GM21786 (cell line): ENCODE measurements at regions not wholly inside any gene's neighbourhood (a gene's known extent, or its start where the extent isn't known, plus 50 kb on each side); places are given as distances from the start of the nearest gene placed in this dataset.

Source experiments
- ATAC-seq: cut with Tn5 transposase; IDR thresholded peaks from one replicate; pipeline ENCODE4 v1.9.1; 2021; ENCODE audit not compliant: unreplicated experiment

DNA sequence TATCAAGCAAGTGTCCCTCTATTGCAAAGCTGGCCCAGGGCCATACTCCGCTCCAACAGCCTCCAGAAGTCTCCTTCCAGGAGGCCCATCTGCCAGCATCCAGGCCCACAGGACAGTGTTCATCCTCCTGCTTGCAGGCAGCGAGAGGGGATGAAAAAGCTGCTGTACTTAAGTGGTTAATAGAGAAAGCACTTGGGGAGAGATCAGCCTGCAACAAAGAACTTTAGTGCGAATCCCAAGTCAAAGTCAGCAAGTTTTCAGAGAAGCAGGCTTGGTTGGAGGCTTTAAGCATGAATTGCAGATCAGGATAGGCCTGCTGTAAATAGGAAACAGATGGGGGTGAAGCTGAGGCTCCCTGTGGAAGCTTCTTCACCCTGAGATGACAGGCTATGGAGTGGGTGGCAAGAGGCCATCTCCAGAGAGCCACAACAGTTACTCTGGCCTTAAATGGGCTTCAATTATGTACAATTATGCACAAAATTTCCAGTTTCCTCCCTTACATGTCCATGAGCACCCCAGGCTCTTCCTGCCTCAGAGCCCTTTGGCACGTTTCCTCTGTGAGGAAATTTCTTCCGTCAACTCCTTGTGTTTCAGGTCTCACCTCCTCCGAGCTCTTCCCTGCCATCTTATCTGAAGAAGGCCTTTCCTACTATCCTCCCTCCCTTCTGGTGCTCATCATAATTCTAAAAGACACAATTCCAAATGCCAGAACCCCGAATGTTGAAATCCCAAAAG, 98.0 kb upstream of the NR3C1 start:
- no peak for ATAC-seq

DNA sequence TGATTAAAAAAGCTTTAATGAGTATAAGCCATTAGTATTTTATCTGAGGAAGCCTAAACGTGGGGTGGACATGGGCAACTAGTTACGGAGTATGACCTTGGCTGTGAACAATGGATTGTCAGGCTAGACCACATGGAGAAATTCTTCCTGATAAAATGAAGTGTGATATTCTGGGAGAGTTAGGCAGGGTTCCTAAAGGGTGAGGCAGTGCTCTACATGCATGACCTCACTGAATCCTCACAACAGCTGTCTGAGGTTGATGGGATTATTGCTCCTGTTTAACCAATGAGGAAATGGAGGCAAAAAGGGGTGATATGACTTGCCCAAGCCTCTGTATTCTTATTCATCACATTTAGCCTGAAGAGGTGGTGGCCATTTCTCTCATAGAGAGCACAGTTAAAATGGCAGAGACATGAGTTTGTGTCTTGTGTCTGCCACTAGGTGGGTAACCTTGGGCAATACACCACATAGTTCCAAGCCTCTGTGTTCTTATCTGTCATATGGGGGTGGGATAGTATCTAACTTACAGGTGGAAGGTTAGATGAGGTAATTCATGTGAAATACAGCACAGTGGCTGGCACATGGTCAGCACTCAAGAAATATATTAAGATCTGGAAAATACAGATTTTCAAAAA, 96.1 kb upstream of the NR3C1 start:
- no peak for ATAC-seq

DNA sequence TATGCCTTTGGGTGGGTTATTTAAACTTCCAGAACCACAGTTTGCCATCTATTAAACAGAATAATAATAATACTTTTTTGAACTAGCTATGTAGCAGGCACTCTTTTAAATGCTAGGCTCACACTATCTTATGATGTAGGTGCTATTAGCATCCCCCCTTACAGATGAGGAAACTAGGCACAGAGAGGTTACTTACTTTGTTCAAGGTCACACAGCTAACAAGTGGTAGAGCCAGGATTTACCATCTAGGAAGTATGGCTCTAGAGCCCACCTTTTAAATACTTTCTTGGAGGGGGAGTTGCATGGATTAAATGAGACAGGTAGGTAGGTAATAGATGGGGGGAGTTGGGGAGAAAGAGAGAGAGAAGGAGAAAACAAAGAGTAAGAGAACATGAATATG, 95.3 kb upstream of the NR3C1 start:
- ATAC-seq, result no peak

DNA sequence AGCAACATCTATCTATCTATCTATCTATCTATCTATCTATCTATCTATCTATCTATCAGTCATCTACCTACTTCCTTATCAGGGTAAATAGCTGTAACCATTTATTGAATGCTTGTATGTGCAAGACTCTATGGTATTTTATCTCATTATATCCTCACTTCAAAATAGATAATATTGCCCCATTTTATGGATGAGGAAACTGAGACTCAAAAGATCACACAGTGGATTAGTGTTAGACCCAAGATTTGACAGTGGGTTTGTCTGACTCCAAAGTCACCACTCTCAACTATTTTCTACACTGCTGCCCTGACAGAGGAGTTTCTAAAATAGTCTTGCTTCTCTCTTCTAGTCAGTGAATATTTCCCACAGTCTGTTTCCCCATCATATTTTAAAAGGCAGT, 94.3 kb upstream of the NR3C1 start:
- no peak for ATAC-seq

DNA sequence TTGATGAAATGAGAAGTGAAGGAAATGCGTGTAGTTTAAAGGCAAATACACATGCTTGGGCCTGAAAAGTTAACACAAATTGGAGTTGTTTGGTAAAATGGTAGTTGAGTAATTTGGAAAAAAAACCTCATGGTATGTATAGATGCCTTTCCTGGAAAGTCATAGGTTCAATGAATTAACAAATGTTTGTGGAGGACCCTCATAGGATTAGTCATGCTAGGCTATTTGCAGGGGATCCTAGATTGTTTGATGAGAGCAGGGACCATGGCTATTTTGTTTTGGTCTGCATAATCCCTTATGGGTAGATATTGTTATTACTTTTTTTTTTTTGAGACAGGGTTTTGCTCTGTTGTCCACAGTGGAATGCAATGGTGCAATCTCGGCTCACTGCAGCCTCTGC, 93.5 kb upstream of the NR3C1 start:
- no peak for ATAC-seq

DNA sequence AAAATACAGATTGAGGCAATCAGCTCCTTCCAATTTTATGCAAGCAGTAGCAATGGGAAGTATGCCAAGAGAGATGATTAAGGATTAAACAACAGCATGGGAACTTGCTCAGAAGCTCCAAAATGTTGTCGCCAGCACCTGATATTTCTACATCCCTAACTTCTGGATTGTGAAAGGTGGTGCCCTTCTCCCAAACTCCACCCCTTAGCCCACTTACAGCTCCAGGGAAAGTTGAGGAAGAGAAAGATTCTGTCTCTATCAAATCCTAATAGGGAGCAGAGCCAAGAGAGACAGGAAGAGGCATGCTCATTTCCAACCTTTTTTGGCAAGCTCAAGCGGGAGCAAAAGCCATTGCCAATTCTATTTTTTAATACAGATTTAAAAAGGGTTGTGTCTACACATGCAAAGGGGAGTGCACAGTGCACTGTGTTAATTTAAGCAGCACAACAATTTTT, 92.4 kb upstream of the NR3C1 start:
- ATAC-seq, result no peak

DNA sequence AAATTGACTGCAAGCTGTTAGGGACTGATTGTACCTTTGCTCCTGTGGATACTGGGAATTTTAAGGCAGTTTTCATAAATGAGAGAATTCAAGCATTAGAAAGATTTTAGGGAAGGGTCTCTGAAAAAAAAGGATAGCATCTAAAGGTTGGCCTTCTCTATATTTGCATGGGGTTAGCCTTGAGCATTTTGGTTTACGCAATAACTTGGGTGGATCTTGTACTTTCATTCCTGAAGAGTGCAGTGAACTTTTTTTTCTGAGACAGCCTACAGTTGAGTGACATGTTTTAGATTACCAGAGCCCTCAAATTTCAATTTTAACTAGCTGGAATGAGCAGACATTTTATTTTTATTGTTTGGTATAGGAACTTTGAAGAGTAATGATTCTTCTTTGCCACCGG, 91.6 kb upstream of the NR3C1 start:
- ATAC-seq, result no peak

DNA sequence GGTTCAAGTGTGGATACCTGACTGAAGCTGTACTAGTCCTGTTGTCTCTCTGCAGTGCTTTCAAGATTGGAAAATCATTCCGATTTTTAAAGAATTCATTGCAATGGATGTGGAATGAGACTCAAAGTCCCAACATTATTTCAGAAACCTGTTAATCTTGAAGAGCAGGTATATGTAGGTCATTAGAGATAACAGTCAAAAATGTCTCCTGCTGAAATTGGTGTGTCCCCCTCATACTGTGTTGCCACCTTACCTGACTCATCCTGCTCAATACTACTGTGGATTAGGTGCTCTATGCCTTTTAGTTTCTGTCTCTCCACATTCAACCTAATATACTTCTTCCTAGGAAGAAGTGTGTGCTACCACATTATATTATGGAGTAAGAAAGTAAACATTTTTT, 91.1 kb upstream of the NR3C1 start:
- no peak for ATAC-seq

DNA sequence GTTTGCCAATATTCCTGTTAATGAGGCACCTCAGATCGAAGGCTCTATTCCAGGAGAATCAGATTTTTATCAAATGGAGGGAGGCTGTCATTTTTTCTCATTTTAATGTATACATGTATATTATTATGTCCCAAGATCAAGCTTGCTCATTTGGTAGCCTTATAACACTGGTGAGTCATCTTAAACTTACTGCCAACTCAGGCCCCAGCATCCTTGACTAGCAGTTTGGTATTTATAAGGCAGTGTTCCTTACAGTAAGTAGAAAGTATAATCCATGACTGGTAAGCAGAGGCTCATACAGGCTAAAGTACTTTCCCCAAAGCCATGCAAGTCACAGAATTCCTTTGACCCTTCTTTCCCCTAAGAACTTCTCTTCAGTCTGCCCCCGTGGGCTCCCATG, 90.7 kb upstream of the NR3C1 start:
- ATAC-seq, result no peak

DNA sequence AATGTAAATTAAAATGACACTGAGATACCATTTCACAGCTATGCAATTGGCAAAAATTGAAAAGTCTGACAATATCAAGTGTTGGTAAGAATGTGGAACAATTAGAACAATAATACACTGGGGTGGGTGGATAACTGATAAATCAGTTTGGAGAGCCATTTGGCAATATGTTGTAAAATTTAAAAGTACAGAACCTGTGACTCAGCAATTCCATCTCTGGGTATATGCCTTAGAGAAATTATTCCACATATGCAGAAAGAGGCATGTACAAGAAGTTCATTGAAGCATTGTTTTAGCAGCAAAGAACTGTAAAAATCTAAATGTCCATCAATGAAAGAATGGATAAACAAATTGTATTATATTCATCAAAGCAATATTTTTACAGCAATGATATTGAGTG, 89.3 kb upstream of the NR3C1 start:
- ATAC-seq, result no peak

DNA sequence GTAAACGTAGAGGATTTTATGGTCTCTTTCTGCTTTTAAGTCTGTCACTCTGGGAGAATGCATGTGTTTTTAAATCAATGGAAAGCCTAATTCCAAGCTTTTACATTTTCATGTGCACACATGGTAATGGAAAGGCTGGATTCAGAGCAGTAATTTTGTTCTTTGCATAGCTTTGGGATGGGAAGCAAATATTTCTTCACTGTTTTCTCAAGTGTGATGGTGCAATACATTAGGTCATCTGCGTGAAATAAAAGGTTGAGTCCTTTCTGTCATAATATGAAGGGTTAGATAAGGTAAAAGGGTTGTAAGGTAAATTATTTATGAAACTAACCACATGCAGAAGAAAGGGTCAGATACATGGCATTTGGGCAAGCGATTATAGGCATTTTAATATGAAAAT, 88.2 kb upstream of the NR3C1 start:
- ATAC-seq, result no peak

DNA sequence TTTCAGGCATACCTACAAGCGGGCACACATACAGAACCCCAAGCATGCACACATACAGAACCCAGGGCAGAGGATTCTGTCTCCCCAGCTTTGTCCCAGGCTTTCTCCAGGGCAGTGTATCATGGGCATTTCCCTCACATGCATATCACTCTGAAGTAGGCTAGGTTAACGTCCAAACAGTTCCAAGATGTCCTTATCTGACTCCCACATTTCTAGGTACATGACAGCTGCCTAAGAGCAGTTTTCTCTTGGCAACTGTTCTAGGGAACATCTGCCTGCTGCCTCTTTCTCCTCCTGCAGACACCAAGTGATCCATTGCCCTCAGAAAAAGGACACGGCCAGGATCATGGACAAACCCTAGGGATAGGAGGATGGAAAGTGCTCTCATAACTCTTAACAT, 84.9 kb upstream of the NR3C1 start:
- no peak for ATAC-seq

DNA sequence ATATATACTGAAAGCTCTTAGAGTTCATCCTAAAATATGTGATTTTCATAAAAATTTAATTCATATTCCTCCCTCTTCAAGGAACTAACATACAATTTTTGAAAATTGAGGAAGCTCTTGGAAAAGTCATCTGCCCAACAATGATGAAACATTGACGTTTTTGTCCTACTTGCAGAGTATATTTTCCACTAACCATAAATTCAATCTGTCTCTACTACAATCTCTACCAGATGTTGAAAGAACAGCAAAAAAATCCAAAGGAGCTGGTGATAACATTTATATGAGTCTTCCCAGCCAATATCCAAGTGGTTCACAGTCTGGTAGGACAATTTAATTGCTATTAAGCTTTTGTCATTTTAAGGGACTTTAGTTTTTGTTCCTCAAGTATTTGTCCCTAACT, 81.1 kb upstream of the NR3C1 start:
- no peak for ATAC-seq

DNA sequence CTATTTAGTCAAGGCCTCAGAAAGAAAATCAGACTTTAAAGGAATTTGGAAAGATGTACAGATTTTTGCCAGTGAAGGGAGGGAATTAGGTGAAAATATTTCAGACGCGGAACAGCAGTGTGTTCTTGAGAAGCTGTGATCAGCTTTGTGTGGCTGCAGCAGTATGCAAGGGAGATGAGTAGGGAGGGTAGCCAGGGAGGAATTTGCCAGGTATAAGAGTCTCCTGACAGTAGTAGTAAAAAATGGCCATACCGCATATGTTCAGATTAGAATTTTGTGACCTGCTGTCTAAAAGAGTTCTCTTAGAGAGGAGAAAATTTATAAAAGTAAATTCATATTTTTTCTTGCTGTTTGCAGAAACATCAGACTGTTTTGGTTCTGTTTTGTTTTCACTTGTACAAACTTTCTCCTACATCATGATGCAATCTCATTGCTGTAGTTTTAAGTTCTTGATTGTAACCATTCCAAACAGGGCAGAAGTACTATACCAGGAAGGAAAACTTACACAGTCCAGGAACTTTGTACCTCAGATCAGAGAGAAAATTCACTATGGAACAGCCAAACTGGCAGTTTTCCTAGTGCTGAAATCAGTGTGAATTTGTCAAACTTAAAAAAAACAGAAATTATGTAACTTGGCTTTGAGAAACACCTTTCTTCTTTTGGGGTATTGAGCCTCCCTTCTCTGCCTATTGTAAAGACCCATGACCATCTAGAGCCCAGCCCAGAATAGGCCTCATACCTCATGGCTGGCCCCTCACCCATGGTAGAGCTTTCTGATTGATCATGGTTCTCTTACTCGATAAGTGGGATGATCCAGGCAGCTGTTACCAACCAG, 78.4 kb upstream of the NR3C1 start:
- ATAC-seq, result no peak

DNA sequence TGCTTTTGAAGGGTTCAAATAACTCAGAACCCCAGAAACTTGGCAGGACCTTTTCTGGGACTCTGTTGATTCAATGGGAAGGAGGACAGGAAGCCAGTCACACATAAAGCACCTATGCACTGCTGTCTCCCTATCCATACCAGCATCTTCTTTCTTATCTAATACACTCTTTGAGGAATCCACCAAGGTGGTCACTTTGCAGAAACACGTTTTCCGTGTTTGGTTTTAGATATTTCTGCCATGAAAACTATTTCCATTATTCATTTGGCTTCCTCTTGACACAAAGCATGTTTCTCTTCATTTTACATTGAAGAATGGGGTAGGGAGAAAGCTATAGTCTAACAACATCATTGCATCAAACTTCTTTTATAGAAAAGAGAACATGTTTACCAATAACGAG, 76.5 kb upstream of the NR3C1 start:
- ATAC-seq, result no peak

DNA sequence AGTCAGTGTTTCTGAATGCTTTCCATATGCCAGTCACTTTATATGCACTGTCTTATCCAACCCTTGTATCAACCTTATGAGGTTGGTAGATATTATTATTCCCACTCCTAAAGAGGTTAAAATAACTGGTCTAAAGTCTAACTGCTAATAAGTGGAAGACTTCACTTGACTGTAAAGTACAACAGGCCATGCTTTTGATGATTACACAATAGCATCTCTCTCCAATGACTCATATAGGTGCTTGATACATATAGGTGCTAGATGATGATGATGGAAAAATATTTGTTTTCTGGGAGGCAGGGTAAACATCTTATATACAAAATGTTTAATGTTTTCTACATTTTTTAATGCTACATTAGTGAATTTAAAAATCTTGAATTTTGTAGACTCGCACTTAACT, 75.9 kb upstream of the NR3C1 start:
- no peak for ATAC-seq

DNA sequence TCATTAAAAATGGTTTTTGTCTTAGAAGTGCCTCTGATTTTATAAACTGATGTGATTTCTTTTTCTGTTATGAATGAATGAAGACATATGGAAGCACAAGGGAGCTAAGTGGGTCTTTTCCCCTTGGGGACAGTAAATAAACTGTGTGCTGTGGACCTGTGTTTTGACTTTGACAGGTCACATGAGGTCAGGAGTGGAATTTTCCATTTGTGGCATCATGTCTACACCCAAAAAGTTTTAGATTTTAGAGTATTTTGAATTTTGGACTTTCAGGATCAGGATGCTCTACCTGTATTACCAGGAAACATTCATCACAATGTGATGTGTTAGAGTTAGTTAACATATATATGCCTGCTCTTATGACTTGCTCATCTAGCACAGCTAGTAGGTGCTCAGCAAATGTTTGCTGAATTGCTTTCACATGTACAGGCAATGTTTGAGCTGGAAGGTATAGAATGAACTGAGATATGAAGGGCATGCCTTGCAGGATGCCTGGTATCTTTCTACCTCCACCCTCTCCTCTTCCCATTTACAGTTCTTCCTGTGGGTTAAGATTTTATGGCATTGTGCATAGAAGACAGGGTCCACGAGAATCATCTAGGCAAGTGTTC, 73.2 kb upstream of the NR3C1 start:
- ATAC-seq, result no peak

DNA sequence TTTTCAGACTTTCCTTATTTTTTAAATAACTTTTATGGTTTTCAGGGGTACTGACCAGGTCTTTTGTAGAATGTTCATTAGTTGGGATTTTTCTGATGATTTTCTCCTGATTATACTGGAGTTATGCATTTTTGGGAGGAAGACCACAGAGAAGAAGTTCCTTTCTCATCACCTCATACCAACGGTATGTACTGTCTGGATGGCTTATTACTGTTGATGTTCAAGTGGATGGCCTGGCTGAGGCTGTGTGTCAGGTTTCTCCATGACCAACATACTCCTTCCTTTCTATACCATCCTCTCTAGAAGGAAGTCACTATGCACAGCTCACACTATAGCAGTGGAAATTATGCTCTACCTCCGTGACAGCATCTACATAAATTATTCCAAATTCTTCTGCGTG, 71.1 kb upstream of the NR3C1 start:
- no peak for ATAC-seq

DNA sequence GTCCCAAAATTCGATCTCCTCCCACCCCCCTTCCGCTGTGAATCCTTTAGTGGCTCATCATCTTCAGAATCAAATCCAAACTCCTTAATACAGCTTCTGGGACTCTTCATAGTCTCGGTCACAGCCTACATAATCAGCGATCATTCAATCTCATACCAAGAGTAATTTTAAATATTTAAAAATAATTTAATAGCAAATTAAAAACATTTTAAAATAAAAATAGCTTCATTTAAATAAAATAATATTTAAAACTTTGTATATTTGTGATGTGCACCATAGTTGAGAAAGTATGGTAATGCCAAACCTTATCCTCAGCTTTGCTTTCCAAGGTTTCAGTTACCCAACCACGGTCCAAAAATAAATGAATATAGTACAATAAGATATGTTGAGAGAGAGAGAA, 70.0 kb upstream of the NR3C1 start:
- no peak for ATAC-seq

DNA sequence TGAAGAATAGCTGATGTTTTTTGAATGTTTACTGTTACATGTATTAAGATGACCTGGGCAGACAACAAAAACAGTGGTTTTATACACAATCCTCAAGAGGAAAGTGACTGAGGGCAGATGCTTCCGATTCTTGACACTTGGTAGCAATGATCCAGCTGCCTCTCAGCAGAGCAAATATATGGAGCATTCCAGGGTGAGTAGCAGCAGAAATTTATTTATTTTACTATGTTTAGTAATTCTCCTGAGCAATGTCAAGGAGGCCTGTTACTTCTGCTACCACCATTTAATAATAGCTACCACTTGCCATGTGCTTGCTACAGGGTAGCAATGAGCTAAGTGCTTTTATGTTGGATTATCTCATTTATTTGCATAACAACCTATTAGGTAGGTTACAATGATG, 69.1 kb upstream of the NR3C1 start:
- ATAC-seq, result no peak

DNA sequence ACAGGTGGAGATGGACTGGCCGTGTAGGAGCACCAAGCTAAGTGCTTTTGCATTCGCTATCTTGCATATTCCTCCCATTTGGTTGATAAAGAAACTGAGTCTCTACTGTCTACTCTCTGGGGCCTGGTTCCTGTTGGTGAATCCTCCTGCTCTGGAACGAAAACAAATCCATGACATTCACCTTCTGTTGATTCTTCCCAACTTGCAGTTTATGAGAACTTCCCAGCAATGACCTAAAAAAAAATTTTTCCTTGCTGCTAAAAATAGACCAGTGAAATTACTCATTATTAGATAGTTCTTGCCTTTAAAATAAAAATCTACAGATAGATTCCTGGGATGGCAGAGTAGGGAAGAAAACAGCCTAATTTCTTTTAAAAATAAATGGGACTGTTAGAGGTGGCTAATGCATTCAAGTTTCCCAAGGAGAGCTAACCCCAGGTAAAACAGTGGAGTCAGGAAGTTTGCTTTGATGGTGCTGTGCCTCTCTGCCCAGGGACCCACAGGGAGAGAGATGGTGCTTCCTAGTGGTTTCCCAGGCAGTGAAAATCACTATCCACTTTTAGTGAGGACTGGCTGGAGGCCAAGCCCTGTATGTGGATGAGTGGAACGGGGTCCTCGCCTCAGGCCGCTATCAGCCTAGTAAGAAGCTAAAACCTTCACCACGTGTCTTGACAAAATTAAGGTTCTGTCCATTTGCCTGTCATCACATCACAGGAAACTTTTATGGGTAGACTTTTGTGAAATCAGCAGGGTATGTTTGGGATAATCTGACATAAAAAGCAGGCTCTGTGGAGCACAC, 68.4 kb upstream of the NR3C1 start:
- ATAC-seq, result no peak
